ENCODE measurements at regions not wholly inside any gene's neighbourhood (a gene's known extent, or its start where the extent isn't known, plus 50 kb on each side); places are given as distances from the start of the nearest gene placed in this dataset.

DNA sequence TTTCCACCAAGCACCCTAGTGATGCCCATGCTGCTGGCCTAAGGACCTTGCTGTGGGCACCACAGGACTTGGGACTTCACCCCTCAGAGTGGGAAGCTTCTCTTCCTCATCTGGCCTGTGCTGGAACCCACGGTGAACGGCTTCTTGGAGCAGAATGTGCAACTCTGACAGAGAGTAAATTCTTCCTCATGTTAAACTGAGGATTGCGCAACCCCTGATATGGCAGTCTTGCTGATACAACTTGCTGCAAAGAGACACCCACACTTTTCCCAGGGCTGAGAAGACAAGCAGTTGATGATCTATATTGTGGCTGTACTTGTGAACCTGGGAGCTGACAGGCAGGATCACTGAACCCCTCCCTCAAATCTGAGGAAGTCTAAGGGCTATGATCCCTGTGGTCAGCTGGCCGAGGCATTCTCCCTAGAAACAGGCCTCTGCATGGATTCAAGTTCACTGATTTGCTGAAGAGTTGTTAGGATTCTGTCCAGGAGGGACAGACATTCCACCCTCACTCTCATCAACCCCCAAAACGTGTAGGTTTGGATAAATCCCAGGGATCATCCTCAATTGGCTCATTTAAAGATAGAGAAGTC, 307.2 kb downstream of the MTRR start:
- no peaks in the 10 kb centered on the region for H3K9me3 Mint-ChIP-seq (ENCODE audit: unreplicated experiment)
- no peaks in the 10 kb centered on the region for H3K4me1 Mint-ChIP-seq (ENCODE audit: low read depth, unreplicated experiment)
- BruUV-seq (replicated peaks), result no TSS peak

DNA sequence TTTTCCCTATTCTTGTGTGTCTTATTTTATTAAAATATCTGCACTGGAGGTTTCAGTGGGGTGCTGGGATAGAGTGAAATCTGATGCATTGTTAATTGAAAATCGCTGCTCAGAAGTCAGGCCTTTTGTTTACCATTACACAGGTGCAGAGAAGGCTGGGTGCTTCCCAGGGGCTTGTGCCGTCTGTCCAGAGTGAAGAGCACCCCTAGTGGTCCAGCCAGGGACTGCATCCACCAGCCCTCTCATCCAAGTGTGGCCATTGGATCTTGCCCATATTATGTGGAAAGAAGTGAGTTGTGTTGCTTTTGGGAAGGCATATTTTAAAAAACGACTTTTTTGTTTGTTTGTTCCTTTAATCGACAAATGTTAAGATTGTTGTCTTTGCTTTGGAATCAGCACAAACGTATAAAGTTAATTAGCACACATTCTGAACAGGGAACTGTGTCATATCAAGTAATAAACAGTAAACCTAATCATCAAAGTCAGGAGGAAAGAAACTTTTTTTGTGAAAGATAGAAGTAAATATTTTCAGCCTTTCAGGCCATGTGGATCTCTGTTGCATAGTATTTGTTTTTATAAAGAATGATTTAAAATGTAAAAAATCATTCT, 315.6 kb downstream of the MTRR start:
- H3K27ac Mint-ChIP-seq (ENCODE audit: unreplicated experiment), result no peak overlapping the region
- peak; percentile 52 to 69 for DNase-seq
- TF ChIP-seq, protein P1, sequence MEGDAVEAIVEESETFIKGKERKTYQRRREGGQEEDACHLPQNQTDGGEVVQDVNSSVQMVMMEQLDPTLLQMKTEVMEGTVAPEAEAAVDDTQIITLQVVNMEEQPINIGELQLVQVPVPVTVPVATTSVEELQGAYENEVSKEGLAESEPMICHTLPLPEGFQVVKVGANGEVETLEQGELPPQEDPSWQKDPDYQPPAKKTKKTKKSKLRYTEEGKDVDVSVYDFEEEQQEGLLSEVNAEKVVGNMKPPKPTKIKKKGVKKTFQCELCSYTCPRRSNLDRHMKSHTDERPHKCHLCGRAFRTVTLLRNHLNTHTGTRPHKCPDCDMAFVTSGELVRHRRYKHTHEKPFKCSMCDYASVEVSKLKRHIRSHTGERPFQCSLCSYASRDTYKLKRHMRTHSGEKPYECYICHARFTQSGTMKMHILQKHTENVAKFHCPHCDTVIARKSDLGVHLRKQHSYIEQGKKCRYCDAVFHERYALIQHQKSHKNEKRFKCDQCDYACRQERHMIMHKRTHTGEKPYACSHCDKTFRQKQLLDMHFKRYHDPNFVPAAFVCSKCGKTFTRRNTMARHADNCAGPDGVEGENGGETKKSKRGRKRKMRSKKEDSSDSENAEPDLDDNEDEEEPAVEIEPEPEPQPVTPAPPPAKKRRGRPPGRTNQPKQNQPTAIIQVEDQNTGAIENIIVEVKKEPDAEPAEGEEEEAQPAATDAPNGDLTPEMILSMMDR (IDR thresholded peaks at IDR 0.05; ENCODE audit: insufficient read depth in 1 of 2, low read depth in 1 of 2, low read length in 1 of 2, severe bottlenecking in 1 of 2, unreplicated experiment in 1 of 2), result peak; percentile 86 to 89

More for the DNA sequence above, 307.2 kb downstream of the MTRR start:
- peaks cover 9% of the 10 kb centered on the region for H3K27me3 Mint-ChIP-seq (ENCODE audit: insufficient read depth, unreplicated experiment)
- ChIA-PET CTCF (no interaction called here), POLR2A (no interaction called here)
- TF ChIP-seq, protein P1 (IDR thresholded peaks at IDR 0.05; ENCODE audit: insufficient read depth in 1 of 2, low read depth in 1 of 2, low read length in 1 of 2, severe bottlenecking in 1 of 2, unreplicated experiment in 1 of 2), result no peak
- DNase-seq, result no peak
- Histone ChIP-seq H3K9me3 (no peaks in the 10 kb centered on the region), H3K4me3 (ENCODE audit: low read depth, low read length) (no peak overlapping the region), H3K36me3 (ENCODE audit: control insufficient read depth, insufficient read depth, low read length) (no peaks in the 10 kb centered on the region), H3K4me1 (no peaks in the 10 kb centered on the region), H3K27me3 (replicated peaks; ENCODE audit: control insufficient read depth, insufficient read depth, low read length) (no peaks in the 10 kb centered on the region; the same call in 1 of the 2 replicates)
- intact Hi-C loops (cut with micrococcal nuclease; ENCODE audit: unreplicated experiment), result no loop called here
- no peak overlapping the region for H3K4me3 Mint-ChIP-seq (ENCODE audit: unreplicated experiment)
- no peaks in the 10 kb centered on the region for H3K36me3 Mint-ChIP-seq (ENCODE audit: insufficient read depth, unreplicated experiment)
- H3K27ac Mint-ChIP-seq (ENCODE audit: unreplicated experiment), result no peak overlapping the region

DNA sequence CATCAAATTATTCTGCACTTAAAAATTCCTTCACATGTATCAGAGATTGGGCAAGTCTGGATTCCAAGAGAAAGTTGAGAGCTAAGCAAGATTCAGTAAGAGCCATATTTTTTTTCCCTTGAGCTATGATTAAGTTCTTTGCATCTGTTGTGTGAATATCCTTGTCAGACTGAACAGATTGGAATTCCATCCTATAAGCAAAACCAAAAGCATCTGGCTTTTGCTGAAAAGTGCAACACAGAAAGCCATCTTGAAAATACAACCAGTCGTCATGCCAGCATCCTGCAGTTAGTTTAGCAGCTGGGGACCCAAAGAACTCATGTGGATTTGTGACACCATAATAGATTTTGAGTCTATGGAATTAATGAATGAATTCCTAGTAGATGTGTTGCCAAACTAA, 316.9 kb downstream of the MTRR start:
- intact Hi-C loops (cut with micrococcal nuclease; ENCODE audit: unreplicated experiment), result no loop called here
- H3K36me3 ChIP-seq (ENCODE audit: control insufficient read depth, insufficient read depth, low read length), result no peaks in the 10 kb centered on the region
- Mint-ChIP-seq H3K27me3 (ENCODE audit: insufficient read depth, unreplicated experiment) (peaks cover 12% of the 10 kb centered on the region), H3K27ac (ENCODE audit: unreplicated experiment) (no peak overlapping the region), H3K4me3 (ENCODE audit: unreplicated experiment) (no peak overlapping the region), H3K4me1 (ENCODE audit: low read depth, unreplicated experiment) (no peaks in the 10 kb centered on the region), H3K9me3 (ENCODE audit: unreplicated experiment) (no peaks in the 10 kb centered on the region), H3K36me3 (ENCODE audit: insufficient read depth, unreplicated experiment) (no peaks in the 10 kb centered on the region)
- TF ChIP-seq, protein P1 (IDR thresholded peaks at IDR 0.05; ENCODE audit: insufficient read depth in 1 of 2, low read depth in 1 of 2, low read length in 1 of 2, severe bottlenecking in 1 of 2, unreplicated experiment in 1 of 2), result no peak
- BruUV-seq (replicated peaks), result no TSS peak
- no peaks in the 10 kb centered on the region for H3K4me1 ChIP-seq
- ChIA-PET CTCF (no interaction called here), POLR2A (no interaction called here)
- DNase-seq, result no peak
- H3K27me3 ChIP-seq (replicated peaks; ENCODE audit: control insufficient read depth, insufficient read depth, low read length), result no peaks in the 10 kb centered on the region; the same call in 1 of the 2 replicates
- H3K9me3 ChIP-seq, result no peaks in the 10 kb centered on the region
- no peak overlapping the region for H3K4me3 ChIP-seq (ENCODE audit: low read depth, low read length)

More for the DNA sequence above, 315.6 kb downstream of the MTRR start:
- no peaks in the 10 kb centered on the region; the same call in 1 of the 2 replicates for H3K27me3 ChIP-seq (replicated peaks; ENCODE audit: control insufficient read depth, insufficient read depth, low read length)
- Mint-ChIP-seq H3K27me3 (ENCODE audit: insufficient read depth, unreplicated experiment) (peaks cover 14% of the 10 kb centered on the region), H3K4me1 (ENCODE audit: low read depth, unreplicated experiment) (no peaks in the 10 kb centered on the region), H3K9me3 (ENCODE audit: unreplicated experiment) (no peaks in the 10 kb centered on the region), H3K4me3 (ENCODE audit: unreplicated experiment) (no peak overlapping the region), H3K36me3 (ENCODE audit: insufficient read depth, unreplicated experiment) (no peaks in the 10 kb centered on the region)
- no peak overlapping the region for H3K4me3 ChIP-seq (ENCODE audit: low read depth, low read length)
- CTCF ChIA-PET, result no interaction called here
- H3K4me1 ChIP-seq, result no peaks in the 10 kb centered on the region
- intact Hi-C loops (cut with micrococcal nuclease; ENCODE audit: unreplicated experiment), result loop anchor here (5.0 kb wide), 1 partner anchor 257 kb away; no protein-coding TSS in a partner anchor
- H3K36me3 ChIP-seq (ENCODE audit: control insufficient read depth, insufficient read depth, low read length), result no peaks in the 10 kb centered on the region
- no TSS peak for BruUV-seq (replicated peaks)
- POLR2A ChIA-PET, result no interaction called here
- no peaks in the 10 kb centered on the region for H3K9me3 ChIP-seq

All from Caco-2 (cell line).